AG08395 (cell line): ENCODE measurements at regions not wholly inside any gene's neighbourhood (a gene's known extent, or its start where the extent isn't known, plus 50 kb on each side); places are given as distances from the start of the nearest gene placed in this dataset.

ENCODE experiments used
- DNase-seq: peaks from one replicate; pipeline ENCODE4 v3.0.0; 2012; ENCODE audit warnings: mixed read lengths, low spot score

- DNase-seq, result no peak
These were observed 376.6 kb downstream of the PDGFC start for GRCh38 chr4:156595041-156595440.

- no peak for DNase-seq
These were observed 377.0 kb downstream of the PDGFC start for GRCh38 chr4:156594624-156595023.

GRCh38 chr4:156593464-156593863, 378.1 kb downstream of the PDGFC start:
- no peak for DNase-seq

- DNase-seq, result no peak
These were observed 379.9 kb downstream of the PDGFC start for GRCh38 chr4:156591679-156592078.

DNA sequence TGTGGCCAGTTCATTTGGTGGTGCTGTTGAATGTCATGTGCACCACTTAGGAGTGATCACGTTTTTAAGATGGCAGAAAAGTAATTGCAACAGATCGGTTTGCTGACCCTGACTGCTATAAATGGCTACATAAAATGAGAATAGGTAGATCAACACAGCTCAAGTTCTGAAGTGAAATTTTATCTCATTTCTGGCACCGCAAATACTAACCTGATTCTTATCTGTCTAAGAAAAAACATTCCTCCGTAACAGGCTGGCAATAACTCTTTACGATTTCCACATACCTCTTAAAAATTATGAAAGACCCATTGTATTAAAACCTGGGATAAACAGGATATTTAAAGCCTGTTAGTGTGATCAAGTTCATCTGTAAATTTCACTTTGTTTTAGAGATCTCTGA, 387.5 kb downstream of the PDGFC start:
- DNase-seq, result no peak

- no peak for DNase-seq
These were observed 388.3 kb downstream of the PDGFC start for GRCh38 chr4:156583265-156583664.

GRCh38 chr4:156581282-156582063, 390.1 kb downstream of the PDGFC start:
- no peak for DNase-seq

GRCh38 chr4:156578713-156579112, 392.9 kb downstream of the PDGFC start:
- no peak for DNase-seq

DNA sequence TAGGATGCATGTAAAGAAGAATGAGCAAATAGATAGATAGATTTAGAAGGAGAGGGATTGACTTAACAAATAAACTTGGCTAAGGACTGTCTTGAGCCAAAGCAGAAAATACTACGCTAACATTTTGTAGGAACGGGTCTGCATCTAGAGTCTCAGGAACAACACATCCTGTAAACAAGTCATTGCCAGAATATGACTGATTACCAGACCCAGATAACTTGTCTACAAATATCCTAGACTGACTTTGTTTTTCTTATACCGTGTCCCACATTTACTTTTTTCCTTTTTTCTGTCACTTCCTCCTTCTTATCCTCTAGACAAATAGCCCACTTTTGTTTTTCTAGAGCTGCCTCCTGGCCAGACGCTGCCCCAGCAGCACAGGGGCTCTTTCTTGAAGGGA, 393.6 kb downstream of the PDGFC start:
- no peak for DNase-seq

- no peak for DNase-seq
These were observed 394.7 kb downstream of the PDGFC start for GRCh38 chr4:156576946-156577345.

DNA sequence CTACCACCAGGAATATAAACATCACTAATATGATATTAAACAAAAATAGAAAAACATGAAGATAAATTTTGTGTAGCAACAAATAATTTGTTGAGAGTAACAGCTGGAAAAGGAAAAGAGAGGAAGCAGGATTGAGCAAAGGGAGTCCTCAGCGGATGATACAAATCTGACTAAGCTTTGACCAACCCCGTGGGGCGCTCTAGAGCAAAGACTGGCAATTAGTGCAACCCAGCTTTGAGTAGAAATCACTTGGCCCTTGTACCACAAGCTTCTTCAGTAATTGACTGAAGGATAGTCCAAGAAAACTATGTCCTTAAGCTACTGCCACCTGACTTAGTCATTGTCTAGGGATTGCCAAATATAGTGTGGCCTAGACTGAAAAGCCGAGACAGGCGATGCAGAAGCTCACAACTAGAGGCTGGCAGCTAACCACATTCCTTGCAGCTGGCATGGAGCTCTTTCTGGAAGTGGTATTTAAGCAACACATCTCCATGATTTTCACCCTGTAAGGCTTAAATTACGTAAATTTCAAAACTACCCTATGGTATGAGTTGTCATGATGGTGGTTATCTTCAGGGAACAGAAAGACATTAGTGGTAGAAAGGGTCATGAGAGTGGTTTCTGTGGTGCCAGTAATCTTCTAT, 396.0 kb downstream of the PDGFC start:
- DNase-seq, result peak; percentile 15

DNA sequence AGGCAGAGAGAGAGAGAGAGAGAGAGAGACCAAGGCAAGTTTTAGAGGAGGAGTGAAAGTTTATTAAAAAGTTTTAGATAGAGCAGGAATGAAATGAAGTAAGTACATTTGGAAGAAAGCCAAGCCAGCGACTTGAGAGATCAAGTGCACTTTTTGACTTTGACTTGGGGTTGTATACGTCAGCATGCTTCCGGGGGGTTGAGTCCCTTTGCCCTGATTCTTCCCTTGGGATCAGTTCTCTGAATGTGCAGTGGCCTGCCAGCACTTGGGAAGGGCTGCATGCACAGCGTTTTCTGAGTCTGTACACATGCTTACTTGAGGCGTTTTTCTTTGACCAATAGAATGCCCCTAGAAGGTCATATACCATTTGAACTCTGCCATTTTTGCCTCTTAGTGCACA, 400.5 kb downstream of the PDGFC start:
- no peak for DNase-seq

DNA sequence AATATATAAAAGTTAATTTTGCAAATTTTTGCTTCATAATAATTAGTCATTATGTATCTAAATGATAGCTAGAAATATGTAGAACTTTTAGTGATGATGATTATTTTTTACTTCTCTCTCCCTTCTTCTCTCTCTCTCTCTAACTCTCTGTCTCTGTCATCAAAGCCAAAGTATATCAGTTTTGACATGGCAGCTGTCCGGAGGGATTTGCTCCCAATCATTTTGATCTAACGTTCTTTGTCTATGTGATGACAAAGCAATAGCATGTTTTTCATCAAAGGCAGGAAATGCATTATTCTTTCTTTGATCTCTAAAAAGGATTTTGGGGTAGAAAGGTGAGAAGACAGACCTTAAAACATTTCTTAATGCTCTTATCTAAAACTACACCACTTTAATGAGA, 402.1 kb downstream of the PDGFC start:
- DNase-seq, result no peak

DNA sequence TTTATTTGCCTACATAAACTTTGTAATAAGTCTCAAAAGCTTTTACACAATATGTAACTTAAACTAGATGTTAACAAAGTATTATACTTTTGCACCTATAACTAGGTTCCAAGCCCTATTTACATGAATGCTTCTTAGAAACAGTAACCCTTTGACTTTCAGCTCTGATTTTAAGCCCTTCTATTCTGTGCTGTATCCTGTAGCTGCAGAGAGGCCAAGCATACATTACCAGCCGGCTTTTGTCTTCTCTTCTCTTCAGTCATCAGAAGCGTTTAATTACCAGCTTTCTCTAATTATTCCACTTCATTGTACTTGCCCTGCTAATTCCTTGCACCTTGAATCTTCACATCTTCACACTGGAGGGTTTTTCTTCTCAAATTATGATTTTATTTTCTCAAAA, 403.1 kb downstream of the PDGFC start:
- DNase-seq, result no peak

DNA sequence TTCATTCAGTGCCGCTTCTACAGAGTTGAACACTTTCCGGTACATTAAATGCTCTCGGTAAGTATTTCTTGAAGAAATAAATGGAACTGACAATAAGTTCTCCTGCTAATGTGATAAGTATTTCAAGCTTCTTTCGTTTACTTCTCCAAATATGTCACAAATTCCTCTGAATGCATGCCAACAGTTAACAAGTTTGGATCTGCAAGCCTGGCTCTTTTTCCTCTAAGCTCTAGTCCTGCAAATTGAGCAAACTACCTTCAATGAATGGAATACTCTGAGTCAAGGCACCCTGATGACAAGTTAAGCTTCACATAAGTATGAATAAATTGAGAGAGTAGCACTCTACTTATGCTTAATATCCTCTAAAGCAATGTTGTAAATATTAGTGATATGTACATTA, 403.6 kb downstream of the PDGFC start:
- DNase-seq, result peak; percentile 32

- no peak for DNase-seq
These were observed 410.9 kb downstream of the PDGFC start for GRCh38 chr4:156560701-156561100.

DNA sequence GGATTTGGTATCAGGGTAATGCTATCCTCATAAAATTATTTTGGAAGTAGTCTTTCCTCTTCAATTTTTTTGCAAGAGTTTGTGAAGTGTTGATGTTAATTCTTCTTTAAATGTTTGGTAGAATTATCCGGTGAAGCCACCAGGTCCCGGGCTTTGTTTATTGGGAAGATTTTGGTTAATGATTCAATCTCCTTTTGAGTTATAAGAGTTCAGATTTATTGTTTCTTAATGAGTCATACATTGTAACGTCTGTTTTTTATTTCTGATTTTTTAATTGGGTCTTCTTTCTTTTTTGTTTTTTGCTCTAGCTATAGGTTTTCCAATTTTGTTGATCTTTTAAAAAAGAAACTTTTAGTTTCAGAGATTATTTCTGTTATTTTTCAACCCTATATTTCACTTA, 412.3 kb downstream of the PDGFC start:
- peak; percentile 7 for DNase-seq

DNA sequence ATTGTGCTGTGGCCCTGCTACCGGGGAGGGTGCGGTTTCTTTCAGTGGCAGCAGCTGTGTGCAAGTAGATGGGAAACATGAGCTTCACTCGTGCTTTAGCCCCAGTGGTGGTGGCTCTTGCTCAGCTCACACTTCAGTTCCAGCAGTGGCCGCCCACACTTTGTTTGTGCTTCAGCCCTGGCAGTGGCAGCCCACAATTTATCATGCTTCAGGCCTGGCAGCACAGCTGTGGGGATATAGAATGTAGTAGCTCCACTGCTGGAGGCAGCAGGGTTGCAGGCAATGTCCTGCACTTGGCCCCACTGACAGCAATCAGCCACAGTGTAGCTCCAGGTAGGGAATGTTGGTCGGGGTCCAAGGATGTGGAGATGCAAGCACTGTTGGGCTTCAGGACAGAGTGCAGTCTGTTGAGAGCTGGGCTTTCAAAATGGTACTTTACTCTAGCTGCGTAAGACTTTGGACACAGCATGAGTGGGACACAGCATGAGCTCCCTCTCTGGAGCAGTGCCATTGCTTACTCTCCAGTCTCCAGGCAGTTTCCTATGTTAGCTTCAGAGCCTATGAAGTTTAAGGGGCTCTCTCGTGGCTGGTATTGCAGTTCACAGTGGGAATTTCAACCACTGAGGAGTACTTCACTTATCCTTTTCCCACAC, 413.1 kb downstream of the PDGFC start:
- DNase-seq, result no peak

DNA sequence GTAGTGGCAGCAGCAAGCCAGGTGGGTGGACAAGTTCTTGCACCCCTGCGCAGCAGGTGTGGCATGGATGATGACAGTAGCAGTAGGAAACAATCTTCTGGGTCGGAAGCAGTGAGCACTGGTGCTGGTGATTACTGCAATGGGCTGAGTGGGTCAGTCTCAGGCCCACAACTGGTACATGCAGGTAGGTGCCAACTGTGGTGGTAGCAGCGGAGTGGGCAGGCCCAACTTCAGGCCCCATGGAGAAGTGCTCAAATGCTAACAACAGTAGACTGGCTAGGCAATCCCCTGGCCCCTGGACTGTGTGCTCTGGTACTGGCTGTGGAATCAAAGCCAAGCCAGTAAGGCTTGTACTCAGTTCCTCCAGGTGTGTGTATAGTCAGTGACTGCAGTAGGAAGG, 413.7 kb downstream of the PDGFC start:
- no peak for DNase-seq

DNA sequence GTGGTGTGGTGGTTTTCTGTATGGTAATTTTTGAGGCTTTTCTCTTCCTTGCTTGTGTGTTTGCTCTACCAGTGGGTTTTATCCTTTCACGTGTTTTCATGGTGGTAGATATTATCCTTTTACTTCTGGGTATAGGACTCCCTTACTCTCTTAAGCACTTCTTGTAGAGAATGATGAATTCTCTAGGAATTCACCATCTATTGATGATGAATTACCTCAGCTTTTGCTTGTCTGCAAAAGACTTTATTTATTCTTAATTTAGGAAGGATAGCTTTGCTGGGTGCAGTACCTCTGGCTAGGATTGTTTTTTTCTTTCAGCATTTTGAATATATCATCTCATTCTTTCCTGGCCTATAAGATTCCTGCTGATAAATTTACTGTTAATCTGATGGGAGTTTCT, 415.3 kb downstream of the PDGFC start:
- DNase-seq, result no peak

DNA sequence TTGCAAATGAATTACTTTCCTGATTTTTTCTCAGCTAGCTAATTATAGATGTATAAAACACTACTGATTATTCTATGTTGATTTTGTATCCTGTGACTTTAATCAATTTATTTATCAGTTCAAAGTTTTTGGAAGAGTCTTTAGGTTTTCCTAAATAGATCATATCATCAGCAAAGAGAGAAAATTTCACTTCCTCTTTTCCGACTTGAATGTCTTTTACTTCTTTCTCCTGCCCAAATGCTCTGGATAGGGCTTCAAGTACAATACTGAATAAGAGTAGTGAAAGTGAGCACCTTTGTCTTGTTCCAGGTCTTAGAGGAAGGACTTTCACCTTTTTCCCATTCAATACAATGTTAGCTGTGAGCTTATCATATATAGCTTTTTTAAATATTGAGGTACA, 417.9 kb downstream of the PDGFC start:
- no peak for DNase-seq

DNA sequence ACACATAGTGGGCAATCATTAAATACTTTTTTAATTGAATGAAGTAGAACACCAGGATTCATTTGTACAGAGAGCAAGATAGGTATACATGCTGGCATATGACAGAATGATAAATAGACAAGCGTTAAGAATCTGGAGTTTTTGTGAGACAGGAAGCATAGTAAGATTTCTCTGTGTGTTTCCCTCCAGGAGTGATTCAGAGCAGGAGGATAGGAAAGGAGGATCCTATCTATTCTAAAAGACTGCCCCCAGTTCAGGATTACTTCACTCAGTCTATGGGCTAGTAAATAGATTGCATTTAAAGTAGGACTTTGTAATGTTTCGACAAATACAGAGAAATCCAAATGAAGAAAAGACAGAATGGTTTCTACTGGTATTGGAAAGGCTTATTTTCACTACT, 423.7 kb downstream of the PDGFC start:
- peak; percentile 8 for DNase-seq

- peak; percentile 78 for DNase-seq
These were observed 424.2 kb downstream of the PDGFC start for GRCh38 chr4:156547439-156547838.
